ENCODE measurements at regions not wholly inside any gene's neighbourhood (a gene's known extent, or its start where the extent isn't known, plus 50 kb on each side); places are given as distances from the start of the nearest gene placed in this dataset.
"Not testable (repeated sequence)": the region's sequence is repeated elsewhere in the genome, so short reads cannot be mapped to it uniquely, and the experiment has no call there.

DNA sequence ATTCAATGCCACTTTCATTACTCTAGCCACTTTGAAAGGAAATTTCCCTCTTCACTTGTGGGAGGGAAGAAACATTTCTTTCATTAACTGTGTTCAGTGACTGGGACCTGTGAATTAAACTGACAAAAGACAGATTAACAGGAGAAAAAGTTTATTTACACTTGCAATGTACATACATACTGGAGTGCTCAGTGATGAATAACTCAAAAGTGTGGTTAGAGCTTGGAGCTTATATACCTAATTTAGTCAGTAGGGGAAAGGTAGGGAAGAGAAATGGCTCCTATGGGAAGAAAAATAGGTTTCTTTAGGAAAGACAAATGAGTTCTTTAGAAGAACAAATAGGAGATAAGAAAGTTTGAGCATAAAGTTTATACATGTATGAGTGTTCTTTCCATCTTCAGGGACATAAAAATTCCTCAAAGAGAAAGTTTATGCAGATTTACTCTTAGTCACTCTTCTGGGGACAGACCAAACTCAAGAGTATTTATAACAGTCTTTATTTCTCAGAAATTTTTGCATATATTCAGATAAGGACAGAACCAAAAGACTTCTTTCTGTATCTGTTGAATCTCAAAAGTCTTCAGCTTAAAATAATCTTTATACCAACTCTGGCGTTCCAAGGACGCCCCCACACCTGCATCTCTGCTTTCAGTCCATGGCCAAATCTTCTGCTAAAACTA is 120.0 kb upstream of the RAI14 start:
- no peak for DNase-seq

DNA sequence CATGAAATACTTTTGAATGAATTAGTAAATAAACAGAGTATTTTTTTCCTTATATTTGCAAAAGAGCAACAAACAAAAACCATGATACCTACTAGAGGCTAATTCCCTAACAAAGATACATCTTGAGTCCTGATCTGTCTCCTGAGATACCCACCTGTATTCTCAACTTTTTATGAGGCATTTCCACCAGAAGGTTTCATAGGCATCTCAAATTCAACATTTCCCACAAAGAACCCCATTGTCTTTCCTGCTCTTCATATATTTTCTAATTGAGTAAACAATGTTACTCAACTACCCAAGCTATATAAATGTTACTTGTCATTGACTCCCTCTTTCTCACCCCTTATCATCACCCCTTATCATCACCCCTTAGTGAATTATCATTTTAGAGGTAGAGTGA is 119.4 kb upstream of the RAI14 start:
- no peak for DNase-seq

- no peak for DNase-seq
These were observed 118.0 kb upstream of the RAI14 start for GRCh38 chr5:34538026-34538672.

DNA sequence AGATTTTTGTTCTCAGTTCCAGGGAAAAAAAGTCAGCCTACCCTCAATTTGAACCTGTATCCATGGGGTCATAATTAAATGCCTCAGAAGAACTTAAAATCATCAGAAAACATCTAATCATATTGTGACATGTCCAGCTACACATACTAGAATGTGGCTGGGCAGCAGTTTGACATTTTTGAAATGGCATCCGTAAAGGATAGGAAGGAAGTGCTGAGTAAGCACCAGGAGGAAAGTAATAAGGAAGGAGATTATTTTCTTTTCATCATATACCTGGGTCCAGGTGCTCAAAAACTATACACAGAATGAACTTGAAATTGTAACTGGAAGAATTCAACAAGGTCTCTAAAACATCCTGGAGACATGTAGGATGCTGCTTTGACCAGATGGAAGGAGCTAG is 116.9 kb upstream of the RAI14 start:
- DNase-seq: no peak

DNA sequence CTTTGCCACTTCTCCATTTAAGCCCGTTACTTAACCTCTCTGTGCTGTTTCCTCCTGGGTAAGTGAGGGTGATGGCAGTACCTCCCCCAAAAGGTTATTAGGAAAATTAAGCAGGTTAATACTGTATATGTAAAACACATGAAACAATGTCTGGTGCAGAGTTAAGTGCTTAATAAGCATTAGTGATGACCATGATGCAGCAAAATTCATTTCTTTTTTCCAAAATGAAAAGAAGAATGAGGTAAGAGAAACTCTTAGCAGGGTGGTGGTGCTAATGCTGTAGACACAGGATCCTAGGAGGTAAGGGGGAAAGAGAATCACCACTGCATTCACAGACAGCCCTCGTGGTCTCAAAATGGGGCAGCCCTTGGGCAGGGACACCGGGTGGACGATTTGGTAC is 115.1 kb upstream of the RAI14 start:
- DNase-seq: no peak

GRCh38 chr5:34542818-34543217 is 113.3 kb upstream of the RAI14 start:
- no peak for DNase-seq

- DNase-seq: no peak
These were observed 112.4 kb upstream of the RAI14 start for GRCh38 chr5:34543687-34544086.

GRCh38 chr5:34544403-34544802 is 111.7 kb upstream of the RAI14 start:
- no peak for DNase-seq

- DNase-seq: no peak
These were observed 111.0 kb upstream of the RAI14 start for GRCh38 chr5:34545164-34545563.

DNA sequence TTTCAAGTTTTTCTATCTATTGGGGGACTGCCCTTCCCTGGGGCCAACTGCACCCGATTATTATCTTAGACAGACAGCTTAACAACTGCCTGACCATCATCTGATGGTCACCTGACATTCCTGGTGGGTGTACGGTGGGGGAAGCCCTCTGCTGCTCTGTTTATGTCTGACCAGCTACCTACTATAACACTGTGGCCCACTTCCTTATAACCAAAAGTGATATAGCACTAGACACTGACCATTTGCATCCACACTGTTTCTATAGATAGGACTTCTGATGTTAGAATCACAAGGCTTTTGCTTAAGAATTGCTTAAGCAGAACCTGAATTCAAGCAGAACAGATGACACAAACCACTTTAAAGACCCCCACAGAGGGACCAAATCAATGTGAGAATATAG is 110.5 kb upstream of the RAI14 start:
- no peak for DNase-seq

- no peak for DNase-seq
These were observed 108.6 kb upstream of the RAI14 start for GRCh38 chr5:34547300-34548085.

- DNase-seq: no peak
These were observed 108.1 kb upstream of the RAI14 start for GRCh38 chr5:34548086-34548403.

DNA sequence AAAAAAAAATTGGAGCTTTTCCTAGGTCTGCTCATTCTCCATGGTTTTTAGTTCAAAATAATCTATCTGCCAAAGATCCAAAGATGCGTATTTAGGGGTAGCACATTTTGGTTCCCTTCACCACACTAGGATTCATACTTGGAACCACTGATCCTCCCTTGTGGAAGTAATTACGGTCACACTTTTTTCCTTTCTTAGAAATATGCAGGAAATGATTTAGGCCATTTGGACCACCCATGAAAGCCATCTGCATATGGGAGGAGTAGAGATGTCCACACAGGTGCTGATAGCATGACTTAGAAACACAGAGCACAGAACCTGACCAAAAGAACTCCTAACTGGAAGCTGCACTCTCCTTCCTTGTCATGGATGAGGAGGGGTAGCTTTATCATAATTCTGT is 105.9 kb upstream of the RAI14 start:
- no peak for DNase-seq

- DNase-seq: no peak
These were observed 105.2 kb upstream of the RAI14 start for GRCh38 chr5:34550964-34551363.

DNA sequence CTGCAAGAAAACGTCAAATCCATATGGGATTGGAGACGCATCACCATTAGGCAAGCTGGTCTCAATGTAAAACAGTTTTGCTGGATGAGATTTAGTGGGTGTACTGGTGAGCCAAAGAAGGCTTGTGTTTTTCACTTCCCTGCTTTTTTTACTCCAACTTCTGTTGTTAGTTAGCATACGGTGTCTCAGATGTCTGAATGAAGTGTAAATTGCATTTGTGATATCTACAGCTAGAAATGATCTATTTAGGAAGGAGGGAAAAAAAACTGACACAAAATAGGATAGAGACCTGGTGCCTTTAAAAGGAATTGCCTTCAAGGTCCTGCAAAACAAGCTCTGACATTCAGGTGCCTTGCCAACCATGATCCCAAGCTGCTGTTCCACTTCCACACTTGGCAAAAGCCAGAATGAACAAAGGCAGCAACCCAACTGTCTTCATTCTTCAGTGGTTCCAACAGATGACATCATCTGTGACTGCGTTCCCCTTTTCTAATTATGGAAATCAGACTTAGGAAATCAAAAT is 104.2 kb upstream of the RAI14 start:
- no peak for DNase-seq

- no peak for DNase-seq
These were observed 103.4 kb upstream of the RAI14 start for GRCh38 chr5:34552686-34553085.

GRCh38 chr5:34553581-34553980 is 102.5 kb upstream of the RAI14 start:
- no peak for DNase-seq

- no peak for DNase-seq
These were observed 101.5 kb upstream of the RAI14 start for GRCh38 chr5:34554641-34555040.

- DNase-seq: no peak
These were observed 100.2 kb upstream of the RAI14 start for GRCh38 chr5:34555699-34556508.

DNA sequence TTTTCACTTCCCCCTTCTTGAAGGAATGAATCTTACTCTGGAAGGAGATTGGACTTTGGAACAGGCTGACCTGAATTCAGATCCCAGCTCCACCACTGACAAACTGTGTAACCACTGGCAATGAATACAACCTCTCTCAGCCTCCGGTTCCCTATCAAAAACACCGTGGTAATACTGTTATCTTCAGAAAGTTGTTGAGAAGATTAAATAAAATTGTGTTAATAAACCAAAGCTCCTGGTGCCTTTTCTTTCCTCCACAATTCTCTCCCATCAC is 99.7 kb upstream of the RAI14 start:
- no peak for DNase-seq

- not testable (repeated sequence) for DNase-seq
These were observed 94.5 kb upstream of the RAI14 start for GRCh38 chr5:34561581-34561980.

DNA sequence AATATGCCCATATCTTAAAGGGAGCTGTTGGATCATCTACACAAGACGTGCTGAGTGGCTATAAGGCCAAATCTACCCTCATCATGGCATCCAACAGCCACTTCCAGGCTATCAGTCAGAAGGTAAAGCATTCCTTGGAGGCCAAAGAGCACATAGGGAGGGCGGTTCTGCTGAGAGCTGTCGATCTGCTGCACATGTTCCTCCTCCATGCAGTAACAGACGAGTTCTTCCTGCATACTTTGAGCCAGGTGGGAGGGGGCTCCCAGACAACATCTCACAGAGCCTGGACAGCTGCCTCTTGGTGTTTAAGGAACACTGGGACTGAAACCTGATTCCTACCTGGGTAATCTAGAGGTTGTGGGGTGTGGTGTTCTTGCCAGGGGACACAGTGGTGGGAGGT is 93.3 kb upstream of the RAI14 start:
- no peak for DNase-seq

GRCh38 chr5:34563269-34563668 is 92.9 kb upstream of the RAI14 start:
- DNase-seq: no peak
